HG03469 (cell line): ENCODE measurements at regions not wholly inside any gene's neighbourhood (a gene's known extent, or its start where the extent isn't known, plus 50 kb on each side); places are given as distances from the start of the nearest gene placed in this dataset.
"Not testable (repeated sequence)": the region's sequence is repeated elsewhere in the genome, so short reads cannot be mapped to it uniquely, and the experiment has no call there.

ENCODE experiments used
- ATAC-seq: cut with Tn5 transposase; IDR thresholded peaks from one replicate; pipeline ENCODE4 v1.9.1; 2021; ENCODE audit warnings: mild to moderate bottlenecking, moderate library complexity, moderate number of reproducible peaks; ENCODE audit not compliant: unreplicated experiment

DNA sequence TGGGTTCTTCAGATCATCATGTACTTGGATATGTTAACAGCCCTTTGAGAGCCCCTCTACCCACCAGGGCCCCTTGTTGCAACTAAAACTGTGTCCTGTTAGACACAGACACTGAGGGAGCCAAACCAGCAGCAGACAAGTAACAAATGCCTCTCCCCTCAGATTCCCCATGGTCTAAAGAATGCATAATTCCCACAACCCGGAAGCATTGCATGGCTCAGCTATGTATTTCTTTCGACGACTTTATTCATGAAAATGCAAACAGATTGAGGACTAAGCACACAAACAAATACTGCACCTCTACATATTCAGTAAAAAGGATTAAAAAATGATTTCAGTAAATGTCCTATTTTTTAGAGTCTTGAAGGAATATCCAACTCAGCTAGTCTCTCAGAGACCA is 70.1 kb upstream of the HECW1 start:
- no peak for ATAC-seq

DNA sequence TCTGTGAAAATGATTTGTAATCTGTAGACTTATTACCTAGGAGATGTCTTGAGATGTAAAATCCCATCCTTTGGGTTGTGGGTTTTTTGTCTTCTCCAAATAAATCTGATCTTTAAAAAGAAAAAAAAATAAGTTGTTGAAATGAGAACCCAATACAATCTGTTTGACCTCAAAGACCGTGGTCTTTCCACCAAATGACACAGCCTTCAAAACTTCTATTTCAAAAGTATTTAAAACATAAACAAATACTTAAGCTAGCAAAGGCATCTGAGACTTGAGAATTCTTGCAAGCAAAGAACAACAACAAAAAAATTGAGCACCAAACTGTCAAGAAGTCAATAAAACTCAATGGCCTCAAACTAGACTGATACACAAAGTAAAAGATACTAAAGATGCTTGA is 67.9 kb upstream of the HECW1 start:
- ATAC-seq: no peak

DNA sequence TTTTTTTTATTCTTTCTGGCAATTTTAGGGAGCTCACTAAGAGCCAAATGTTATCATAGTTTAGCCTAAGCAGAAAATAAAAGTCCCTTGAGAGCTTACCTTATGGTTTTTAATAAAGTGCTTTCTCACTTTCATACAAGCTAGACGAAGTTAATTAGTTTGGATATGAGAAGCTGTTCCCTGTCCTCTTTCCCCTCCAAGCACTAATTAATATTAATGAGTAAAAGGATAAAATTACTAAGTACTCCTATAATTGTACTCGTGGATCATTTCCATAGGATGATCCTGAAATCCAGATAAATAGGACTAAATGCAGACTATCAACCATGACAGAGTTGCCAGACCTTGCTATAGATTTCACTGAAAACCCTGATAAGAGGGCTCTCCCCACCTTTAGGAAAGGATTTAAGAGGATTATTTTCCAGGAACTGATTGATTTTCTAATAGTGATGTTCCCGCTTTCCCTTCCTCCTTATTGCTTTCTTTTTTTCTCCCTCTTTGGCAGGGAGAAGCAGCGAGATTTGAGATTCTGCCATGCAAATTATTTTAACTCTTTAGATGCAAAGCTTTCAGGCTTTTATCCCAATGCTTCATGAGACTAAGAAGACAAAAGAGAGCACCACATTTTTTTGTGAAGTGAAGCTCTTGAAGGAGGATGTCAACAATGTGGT is 58.3 kb upstream of the HECW1 start:
- ATAC-seq: no peak

DNA sequence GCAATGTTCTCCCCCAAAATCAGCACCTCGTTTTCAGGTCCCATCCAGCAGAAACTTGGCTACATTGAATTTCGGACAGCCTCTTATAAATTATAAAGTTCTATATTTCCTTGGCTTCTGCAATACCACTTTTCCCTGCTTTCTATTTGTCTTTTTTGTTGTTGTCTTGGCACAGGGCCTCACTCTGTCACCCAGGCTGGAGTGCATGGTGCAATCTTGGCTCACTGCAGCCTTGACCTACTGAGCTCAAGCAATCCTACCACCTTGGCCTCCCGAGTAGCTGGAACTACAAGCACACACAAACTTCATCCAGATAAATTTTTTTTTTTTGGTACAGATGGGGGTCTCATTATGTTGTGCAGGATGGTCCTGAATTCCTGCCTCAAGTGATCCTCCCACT is 55.3 kb upstream of the HECW1 start:
- no peak for ATAC-seq

DNA sequence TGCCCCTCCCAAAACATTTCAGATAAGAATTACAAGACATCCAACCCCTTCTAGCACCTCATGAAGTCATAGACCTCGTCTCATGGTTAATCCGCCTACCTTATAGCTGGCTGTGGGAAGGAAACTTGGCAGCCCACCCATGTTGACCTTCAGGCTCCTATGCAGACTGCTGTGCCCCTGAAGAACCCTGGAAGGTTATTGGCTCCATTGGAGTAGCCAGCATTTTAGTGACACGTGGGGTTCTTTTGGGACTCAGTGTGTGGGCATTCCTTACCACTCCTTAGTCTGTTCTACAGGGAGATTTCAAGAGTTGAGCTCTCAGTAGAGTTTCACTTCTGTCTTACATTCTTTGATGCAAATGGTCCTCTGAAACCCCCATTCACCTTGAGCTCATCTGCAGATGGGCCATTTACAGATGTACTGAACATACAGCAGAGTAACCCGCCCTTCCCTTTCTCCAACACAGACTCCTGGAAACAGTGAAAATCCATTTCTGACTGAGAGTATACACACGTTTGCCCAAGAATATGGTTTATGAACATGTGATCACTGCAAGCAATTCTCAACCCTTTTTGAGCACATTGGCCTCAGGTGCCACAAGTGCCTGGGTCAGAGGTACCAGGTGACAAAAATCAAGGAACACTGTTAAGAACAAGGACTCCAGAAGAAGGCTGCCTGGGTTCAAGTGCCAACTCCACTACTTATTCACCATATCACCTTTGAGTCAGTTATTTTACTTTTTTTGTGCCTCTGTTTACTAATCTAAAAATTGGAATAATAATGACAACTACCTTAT is 54.0 kb upstream of the HECW1 start:
- ATAC-seq: peak; percentile 50

DNA sequence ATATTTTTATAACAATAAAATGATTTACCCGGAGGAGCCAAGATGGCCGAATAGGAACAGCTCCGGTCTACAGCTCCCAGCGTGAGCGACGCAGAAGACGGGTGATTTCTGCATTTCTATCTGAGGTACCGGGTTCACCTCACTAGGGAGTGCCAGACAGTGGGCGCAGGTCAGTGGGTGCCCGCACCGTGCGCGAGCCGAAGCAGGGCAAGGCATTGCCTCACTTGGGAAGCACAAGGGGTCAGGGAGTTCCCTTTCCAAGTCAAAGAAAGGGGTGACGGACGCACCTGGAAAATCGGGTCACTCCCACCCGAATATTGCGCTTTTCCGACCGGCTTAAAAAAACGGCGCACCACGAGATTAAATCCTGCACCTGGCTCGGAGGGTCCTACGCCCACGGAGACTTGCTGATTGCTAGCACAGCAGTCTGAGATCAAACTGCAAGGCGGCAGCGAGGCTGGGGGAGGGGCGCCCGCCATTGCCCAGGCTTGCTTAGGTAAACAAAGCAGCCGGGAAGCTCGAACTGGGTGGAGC is 53.3 kb upstream of the HECW1 start:
- ATAC-seq: not testable (repeated sequence)
